ENCODE measurements at regions not wholly inside any gene's neighbourhood (a gene's known extent, or its start where the extent isn't known, plus 50 kb on each side); places are given as distances from the start of the nearest gene placed in this dataset.

DNA sequence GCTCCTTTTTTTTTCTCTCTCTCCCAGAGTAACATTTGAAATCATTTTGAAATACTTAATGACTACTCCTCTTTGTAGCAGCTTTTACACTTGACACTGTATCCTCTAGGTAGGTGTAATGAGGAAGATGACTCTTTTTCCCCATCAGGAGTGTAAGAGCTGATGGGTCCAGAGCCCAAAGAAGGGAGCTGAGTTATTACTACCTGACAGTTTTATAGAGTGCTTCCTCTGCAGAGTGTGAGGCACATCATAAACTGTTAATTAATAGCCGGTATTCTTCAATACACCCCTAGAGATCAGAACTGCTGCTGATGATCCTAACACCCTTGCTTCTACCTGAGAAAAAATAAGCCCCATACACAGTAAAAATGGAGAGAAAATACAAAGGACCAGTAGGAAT is 279.8 kb upstream of the SEMA3A start:
- no peak for DNase-seq

DNA sequence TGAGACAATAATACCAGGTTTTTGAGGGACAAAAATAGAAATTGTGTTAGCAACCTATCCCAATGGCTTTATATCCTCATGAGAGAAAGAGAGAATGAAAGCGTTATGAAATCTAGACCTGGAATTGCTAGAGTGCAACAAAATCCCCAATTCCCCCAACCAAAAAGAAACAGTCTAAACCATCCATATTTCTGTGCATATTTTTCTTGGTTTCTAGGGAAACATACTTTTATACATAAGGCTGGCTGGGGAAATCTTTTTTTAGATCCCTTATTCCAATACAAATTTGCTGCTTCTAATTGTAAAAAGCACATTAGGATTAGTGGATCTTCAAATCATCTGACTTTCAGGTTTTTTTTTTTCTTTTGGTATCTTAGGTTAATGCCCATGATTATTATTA is 277.0 kb upstream of the SEMA3A start:
- no peak for DNase-seq

DNA sequence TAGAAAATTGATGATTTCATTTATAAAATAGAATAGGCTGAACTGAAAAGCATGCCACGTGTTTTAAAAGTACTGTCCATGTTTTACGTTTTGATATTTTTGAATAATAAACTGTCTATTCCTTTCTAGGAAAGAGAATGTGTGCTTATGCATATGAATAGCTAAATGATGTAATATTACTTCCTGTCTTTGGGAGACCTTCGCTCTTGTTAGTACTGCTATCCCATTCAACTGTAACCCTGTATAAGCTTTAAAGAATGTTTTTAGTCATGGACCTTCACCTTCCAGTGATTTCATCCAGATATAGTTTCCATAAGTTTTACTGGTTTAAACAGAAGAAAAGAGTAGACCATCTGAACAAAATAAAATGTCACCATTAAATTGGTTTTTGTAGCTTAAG is 274.4 kb upstream of the SEMA3A start:
- DNase-seq: no peak

DNA sequence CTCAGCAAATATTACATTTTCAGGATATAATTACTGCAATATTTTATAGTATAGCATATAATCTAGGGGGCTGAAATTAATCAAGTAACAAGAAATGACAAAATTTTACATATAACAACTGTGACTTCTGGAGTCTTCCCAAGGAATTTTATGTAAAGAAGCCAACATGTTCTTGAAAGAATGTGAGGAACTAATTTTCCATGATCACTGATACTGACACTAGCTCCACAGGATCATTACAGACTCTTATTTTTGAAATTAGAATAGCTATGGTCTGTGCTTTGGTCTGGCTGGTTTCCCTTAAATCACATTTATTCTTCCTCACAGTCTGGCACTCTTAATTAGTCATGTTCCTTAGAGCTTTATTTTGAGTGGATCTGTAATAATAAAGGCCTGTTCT is 267.7 kb upstream of the SEMA3A start:
- no peak for DNase-seq

DNA sequence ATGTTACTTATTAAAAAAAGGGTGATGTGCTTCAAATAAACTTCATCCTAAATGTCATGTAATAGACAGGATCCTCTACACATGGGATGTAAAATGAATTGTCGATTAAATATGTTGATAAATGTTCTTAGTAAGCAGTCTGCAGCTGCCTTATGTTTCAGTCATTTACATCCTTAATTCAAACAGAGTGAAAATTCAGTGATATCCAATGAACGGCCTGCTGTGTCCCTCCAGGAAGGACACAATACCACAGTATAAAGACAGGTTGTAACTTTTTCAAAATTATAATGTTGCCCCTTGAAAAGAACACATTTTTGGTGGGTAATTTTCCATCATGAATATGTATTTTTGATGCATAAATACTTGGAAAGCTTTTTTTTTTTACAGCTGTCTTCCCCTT is 266.5 kb upstream of the SEMA3A start:
- DNase-seq: no peak

DNA sequence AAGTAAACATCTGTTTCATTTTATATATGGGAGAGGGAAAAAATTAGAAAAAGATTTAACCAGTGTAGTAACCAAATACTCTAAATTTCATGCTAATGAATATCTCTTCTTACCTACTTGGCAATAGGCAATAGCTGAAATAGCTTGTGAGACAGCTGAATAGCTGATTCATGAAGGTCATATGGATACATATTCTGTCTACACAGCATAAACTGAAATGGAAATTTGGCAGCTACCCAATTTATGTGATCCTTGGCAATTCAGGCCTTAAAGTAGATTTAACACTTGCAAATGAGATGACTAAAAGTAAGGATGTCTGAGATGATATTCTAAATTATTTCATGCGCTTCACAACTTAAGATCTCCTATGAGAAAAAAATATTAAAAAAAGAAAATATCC is 261.2 kb upstream of the SEMA3A start:
- DNase-seq: no peak

DNA sequence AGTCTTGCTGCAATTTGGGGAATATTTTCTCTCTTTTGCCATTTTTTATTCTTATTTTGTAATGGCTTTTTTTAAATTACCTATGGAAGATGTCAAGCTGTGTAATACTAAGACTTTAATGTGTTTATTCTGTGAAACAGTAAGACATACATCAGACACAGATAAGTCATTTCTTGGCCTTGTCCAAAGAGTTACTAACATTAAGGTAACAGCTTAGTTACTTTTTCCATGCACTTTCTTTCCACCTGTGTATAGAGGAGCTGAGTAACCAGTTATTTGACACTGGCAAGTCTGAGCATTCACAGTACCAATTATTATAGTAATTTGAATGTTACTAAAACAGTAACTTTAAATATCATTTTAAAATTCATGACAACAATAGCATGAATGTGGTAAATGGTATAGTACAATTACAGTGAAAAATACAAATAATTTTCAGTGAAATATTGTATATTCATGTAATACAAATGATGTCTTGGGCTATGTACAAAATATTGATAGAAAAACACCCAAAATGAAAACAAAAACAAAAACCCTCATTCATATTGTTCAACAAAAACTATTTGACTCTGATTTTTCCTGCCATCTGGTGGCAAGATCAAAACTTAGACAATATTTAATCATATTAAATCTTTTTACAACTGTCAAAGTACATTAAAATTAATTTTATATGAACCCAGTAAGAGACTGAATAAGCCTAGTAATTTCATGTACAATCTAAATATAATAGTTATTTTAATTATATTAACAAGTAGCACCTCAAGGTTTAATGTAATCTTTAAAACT is 259.8 kb upstream of the SEMA3A start:
- no peak for DNase-seq

DNA sequence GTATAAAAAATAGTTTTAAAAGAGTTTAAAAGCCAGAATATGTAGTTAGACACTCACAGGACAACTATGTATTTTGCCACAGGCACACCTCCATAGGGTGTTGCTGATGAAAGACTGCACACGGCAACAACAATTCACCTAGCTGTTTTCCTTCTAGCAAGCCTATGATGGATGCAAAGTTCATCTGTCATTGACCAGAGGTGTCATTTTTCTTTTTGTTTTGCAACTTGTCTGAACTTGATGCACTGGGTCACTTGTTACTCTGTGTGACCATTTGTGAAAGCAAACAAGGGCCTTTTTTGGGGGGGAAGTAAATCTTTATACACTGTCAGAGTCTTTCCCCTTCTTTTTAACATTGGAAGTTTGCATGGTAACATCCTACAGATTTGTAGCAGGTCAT is 258.0 kb upstream of the SEMA3A start:
- no peak for DNase-seq

DNA sequence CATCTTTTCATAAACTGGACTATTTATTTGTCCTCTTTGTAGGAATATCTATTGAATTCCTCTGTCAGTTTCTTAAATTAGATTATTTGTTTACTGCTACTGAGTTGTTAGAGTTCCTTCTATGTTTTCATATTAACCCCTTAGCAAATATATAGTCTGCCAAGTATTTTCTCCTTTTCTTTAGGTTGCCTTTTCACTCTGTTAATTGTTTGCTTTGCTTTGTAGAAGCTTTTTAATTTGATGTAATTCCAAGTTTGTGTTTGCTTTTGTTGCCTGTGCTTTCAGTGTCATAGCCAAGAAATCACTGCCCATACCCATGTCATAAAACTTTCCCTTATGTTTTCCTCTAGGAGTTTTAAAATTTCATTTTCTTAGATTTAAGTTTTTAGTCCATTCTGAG is 256.2 kb upstream of the SEMA3A start:
- no peak for DNase-seq

DNA sequence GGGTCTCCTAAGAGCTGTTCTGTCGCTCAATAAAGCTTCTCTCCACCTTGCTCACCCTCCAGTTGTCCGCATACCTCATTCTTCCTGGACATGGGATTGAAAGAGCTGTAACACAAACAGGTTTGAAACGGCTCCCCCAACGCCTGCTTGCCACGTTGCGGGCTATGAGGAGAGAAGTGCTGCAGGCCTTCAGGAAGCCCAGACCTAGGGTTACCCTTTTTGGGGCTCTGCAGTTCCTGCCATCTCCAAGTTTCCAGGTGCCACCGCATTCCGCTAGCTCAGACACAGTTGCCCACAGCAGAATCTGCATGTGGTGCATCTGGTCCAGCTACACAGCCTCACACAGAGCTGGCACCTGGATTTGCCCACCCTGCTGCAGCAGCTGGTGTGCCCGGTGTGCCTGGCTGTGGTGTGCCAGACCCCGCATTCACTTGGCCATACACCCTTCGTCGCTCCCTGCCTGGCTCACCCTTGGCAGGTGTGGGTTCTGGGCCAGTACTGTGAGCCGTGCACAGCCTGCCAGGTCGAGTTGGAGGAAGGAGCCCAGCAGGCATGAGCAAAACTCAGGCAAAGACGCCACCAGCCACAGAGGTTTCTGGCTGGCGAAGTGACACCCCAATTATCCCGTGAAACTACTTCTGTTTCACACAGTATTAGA is 253.2 kb upstream of the SEMA3A start:
- no peak for DNase-seq

DNA sequence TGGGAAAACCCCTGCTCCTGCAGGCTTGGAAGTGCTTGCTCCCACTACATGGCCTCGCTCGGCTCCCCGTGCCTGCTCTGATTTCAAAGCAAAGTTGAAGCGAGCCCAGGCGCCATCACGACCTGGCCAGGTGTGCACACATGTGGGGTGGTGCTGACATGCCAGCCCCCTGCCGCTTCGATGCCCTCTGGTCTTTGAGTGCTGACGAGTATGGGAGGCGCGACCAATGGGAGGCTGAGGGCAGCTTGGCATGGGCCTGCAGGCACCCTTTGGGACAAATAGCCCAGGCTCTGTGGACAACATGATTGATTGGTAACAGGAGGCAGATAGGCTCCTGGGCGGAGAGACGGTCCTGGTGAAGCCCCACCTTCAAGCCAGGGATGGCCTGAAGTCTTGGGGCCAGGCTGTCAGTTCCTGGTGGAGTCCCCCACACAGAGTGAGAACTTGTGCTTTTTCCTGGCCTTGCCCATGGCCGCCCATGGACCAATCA is 252.4 kb upstream of the SEMA3A start:
- DNase-seq: no peak

DNA sequence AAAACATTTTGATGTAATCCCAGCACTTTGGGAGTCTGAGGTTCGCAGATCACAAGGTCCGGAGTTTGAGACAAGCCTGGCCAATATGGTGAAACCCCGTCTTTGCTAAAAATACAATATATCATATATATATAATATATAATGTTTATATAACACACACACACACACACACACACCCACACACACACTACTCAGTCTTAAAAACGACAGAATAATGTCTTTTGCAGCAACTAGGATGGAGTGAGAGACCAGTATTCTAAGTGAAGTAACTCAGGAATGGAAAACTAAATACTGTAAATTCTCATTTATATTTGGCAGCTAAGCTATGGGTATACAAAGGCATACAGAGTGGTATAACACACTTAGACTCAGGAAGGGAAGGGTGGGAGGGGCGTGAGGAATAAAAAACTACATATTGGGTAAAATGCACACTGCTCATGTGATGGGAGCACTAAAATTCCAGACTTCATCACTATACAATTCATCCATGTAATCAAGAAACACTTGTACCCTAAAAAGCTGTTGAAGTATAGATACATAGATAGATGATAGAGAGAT is 231.2 kb upstream of the SEMA3A start:
- DNase-seq: no peak

DNA sequence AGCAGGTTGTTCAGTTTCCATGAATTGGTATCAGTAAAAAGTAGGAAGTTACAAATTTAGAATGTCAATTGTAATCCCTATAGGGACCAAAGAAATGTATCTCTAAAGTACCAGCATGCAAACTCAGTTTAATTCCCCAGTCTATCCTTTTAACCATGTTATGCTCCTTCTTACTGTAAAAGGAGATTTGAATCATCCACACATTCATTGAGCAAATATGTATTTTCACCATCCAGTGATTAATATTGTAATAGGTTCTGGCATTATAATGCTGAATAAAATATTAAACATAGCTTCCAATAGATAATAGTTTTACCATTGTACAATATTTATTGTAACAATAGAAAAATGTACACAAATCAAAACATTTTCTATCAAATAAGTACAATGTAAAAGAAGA is 228.2 kb upstream of the SEMA3A start:
- DNase-seq: no peak

DNA sequence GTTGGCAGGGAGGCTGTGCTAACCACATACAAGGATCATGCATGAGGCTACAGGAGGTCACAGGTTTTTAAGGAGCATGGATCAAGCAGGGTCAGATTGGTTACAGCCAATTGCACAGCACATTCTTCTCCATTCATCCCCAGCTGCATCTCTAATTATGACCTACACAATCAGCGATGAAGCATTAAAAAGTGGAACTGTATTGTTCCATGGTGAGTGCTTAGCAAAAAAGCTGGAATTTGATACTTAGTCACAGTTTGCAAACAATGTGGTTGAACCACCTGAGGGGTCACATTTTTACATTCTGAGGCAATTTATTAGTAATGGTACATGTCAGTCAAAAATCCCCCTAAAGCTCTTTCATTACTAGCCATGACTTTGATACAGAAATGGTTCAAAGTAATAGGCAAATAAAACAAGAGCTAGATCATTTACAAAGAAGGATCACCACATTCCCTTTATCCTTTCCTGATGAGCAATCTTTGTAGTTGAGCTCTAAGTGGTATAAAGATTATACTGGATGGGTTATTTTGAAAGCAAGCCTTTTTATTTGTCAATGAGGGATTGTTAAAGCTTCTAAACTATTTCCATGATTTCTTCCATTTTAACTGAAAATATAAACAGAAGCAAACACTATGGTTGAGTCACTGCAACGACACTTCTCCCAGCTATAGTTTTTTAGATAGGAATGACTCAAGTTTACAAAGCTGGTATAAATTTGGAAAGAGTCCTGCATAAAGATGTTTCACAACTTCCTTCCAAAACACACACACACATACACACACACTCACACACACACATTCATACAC is 217.8 kb upstream of the SEMA3A start:
- DNase-seq: no peak

DNA sequence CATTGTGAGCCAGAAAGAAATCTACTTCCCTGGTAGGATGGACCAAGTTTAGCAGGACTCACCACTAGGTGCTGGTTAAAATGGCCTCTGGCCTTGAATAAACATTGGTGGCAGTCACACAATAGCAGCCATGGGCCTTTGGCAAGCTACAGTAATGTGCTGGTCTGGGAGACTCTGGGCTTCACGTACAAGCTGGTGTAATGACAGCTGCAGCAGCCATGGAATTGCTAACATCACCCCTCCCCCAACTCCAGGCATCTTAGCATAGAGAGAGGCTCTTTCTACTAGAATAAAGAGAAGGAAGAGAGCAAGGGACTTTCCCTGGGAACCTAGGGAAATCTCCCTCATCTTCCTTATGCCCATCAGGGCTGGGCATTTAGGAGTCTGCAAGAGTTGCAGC is 205.1 kb upstream of the SEMA3A start:
- DNase-seq: no peak

DNA sequence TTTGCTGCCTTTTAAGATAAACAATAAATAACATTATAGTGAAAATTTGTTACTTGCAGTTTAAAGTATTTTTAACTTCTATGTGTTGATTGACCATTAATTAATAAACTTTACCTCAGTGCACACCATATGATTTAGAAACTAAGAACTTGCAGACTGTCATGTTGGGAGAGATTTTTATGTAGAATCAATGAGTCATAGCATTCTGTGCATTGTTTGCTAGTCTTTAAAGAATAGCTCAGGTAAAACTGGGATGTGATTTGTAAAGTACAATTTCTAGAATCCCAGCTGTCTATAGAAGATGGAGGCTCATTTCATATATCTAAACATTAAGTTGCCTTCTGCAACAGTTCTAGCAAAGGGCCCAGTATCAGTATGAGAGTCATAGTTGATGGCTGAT is 199.6 kb upstream of the SEMA3A start:
- no peak for DNase-seq

DNA sequence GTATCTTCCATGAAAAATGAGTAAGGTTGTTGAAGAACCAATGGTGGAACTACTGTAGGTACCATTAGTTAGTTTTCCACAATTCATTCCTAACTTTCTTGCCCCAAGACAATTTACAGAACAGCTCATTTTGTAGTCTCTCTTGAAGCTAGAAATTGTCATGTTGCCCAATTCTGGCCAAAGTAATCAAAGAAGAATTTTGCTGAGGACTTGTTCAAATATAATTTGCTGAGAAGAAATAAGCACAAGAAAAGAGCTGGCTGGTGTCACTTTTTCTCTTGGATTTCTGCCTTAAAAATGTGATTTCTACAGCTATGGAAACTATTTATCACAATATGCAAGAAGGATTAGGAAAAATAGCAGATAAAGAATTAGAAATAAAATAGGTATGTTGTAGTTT is 199.2 kb upstream of the SEMA3A start:
- DNase-seq: no peak

DNA sequence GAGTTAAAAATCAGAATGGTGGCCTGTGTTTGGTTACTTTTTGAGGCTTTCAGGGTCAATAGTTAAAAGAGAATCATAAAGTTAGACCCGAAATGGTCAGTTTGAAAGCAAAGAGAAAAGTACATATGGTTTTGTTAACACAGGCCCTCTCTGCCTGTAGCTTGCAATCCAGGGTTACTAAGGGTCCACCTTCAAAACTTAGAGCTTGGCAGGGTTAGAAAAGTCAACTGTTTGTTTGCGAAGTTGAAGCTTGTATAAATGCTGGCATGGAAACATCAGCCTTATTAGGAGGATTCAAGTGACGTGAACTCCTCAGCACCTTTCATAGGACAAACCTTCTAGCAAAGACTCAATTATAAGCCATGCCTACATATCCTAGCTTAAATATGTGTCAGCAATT is 196.3 kb upstream of the SEMA3A start:
- no peak for DNase-seq

DNA sequence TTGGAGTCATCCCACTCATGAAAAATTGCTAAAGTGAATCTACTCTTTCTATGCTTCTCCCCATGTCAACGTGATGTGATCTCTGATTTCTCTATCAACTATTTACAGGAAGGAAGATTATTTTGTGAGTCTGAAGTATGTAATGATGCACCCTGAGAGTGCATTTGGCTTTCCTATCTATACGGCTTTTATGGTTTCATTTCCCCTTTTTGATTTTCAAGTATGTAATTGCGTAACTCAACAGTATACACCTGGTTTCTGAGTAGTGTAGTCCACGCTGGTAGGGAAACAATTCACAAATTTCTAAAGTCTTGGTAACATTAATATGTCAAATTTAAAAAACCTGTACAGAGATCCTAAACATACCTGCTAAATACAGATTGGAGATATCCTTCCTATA is 194.7 kb upstream of the SEMA3A start:
- DNase-seq: no peak

DNA sequence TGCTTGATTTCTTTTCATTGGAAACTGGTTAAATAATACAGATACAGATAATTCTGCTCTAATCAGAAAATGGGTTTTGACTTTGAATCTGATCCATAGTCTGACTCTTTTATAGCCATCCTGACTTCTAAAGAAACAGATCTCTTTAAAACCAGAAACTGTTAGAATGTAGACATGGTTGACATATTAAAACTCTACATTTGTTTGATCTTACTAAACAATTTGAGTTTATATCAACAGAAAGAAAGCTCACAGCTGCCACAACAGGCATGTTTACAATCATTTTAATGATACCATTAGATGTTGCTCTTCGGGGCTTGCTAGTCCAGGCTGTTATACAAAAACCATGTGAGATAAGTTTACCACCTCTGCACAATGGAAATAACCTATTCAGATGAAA is 193.0 kb upstream of the SEMA3A start:
- no peak for DNase-seq

DNA sequence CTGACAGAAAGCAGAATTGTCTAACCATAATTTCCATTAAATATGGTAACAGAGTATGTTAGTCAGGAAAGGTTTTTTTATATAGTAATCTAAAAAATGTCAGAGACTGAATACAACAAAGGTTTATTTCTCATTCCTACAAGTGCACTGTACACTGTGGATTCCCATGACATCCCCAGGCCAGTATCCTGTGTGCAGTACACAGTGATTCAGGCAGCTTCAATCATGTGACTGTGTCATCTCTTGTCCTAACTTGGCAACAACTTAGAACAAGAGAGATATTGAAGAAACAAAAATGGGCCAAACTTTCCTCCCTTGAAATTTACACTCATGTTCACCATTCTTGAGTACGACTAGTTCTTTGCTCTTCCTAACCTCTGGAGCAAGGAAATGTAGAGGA is 189.8 kb upstream of the SEMA3A start:
- DNase-seq: no peak

DNA sequence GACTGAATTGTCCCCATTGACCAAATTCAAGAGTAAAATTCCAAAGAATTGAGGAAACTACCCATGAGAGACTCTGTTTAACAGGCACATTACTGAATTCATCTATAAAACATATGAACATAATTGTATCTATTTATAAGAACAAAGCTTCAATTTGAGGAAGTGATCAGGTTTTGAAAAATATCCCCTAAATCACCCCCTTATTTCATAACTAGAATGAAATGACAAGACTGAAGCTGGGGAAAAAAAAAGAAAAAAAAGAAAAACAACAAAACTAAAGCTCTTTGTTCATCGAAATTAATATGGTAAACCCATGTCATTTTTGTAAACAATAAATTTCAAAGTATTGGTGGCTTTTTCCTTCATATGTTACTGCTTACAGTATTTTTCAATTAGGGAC is 184.9 kb upstream of the SEMA3A start:
- DNase-seq: no peak

DNA sequence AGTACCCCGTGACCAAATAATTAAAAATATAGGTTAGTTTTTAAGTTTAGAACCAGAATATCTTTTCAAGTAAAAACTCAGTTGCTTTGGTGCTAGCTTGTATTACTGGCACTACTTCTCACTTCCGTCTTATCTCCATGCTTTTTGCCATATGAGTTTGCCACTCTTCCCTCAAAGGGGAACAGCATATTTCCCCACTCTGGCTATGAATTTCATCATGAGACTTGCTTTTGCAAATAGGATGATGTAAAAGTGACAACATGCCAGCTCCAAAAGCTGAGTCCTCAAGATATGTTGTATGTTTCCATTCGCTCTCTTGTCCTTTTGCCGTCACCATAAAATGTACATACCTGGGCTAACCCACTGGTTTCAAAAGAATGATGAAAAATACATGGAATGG is 178.1 kb upstream of the SEMA3A start:
- no peak for DNase-seq

DNA sequence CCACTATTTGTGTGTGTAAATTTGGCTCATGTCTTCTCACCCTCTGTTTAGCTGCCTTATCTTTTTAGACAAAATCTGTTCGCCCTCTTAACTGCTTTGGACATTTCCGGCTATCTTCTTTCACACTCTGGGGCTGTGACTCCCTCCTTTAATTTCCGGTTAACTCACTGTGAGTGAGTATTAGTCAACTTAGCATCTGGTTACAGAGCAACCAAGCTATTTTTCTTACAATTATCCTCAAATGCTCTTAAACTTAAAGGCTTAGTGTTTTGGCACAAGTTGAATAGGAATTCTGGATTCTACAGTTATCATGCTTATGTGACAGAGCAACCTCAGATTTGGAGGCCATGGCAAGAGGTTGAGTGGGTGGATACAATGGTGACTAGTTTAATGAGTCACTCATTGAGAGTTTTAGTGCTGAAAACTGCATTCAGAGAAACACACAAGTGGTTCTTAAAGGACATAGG is 177.6 kb upstream of the SEMA3A start:
- DNase-seq: no peak

Data from NCI-H1436 treated with DMSO at 0.1 percent for 48 hours (cell line).